ENCODE measurements at regions not wholly inside any gene's neighbourhood (a gene's known extent, or its start where the extent isn't known, plus 50 kb on each side); places are given as distances from the start of the nearest gene placed in this dataset.
A peak's percentile ranks its signal among the peaks of the same experiment; 100 is the strongest.

- Histone ChIP-seq H2AFZ (no peak overlapping the region), H3K36me3 (ENCODE audit: control insufficient read depth, insufficient read depth, low read length) (no peaks in the 10 kb centered on the region), H3K27ac (no peak overlapping the region), H3K9ac (no peak overlapping the region), H3K4me2 (ENCODE audit: low read length) (no peak overlapping the region), H3K9me3 (ENCODE audit: control insufficient read depth, low read length) (no peaks in the 10 kb centered on the region), H3K27me3 (ENCODE audit: control insufficient read depth, insufficient read depth, low read length) (no peaks in the 10 kb centered on the region), H3K79me2 (no peaks in the 10 kb centered on the region), H3K4me3 (ENCODE audit: low read depth, low read length) (no peak overlapping the region), H3K4me1 (no peaks in the 10 kb centered on the region)
- TF ChIP-seq, protein P1, sequence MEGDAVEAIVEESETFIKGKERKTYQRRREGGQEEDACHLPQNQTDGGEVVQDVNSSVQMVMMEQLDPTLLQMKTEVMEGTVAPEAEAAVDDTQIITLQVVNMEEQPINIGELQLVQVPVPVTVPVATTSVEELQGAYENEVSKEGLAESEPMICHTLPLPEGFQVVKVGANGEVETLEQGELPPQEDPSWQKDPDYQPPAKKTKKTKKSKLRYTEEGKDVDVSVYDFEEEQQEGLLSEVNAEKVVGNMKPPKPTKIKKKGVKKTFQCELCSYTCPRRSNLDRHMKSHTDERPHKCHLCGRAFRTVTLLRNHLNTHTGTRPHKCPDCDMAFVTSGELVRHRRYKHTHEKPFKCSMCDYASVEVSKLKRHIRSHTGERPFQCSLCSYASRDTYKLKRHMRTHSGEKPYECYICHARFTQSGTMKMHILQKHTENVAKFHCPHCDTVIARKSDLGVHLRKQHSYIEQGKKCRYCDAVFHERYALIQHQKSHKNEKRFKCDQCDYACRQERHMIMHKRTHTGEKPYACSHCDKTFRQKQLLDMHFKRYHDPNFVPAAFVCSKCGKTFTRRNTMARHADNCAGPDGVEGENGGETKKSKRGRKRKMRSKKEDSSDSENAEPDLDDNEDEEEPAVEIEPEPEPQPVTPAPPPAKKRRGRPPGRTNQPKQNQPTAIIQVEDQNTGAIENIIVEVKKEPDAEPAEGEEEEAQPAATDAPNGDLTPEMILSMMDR (IDR thresholded peaks at IDR 0.05) = no peak
These were observed 97.3 kb upstream of the ARHGEF3 start for GRCh38 chr3:56899078-56899477.

- no peaks in the 10 kb centered on the region for H3K27me3 ChIP-seq (ENCODE audit: control insufficient read depth, insufficient read depth, low read length)
- H3K79me2 ChIP-seq = peaks cover 2% of the 10 kb centered on the region
- H3K4me3 ChIP-seq (ENCODE audit: low read depth, low read length) = no peak overlapping the region
- H3K9me3 ChIP-seq (ENCODE audit: control insufficient read depth, low read length) = no peaks in the 10 kb centered on the region
- H3K4me2 ChIP-seq (ENCODE audit: low read length) = no peak overlapping the region
- H3K27ac ChIP-seq = no peak overlapping the region
- TF ChIP-seq, protein P1 (IDR thresholded peaks at IDR 0.05) = no peak
- no peak overlapping the region for H2AFZ ChIP-seq
- no peaks in the 10 kb centered on the region for H3K4me1 ChIP-seq
- no peaks in the 10 kb centered on the region for H3K36me3 ChIP-seq (ENCODE audit: control insufficient read depth, insufficient read depth, low read length)
- H3K9ac ChIP-seq = no peak overlapping the region
These were observed 94.6 kb upstream of the ARHGEF3 start for GRCh38 chr3:56896357-56896756.

- TF ChIP-seq, protein P1 (IDR thresholded peaks at IDR 0.05) = no peak
- peaks cover 2% of the 10 kb centered on the region for H3K79me2 ChIP-seq
- H3K4me3 ChIP-seq (ENCODE audit: low read depth, low read length) = no peak overlapping the region
- no peak overlapping the region for H3K27ac ChIP-seq
- no peak overlapping the region for H2AFZ ChIP-seq
- peaks cover 6% of the 10 kb centered on the region for H3K4me1 ChIP-seq
- no peaks in the 10 kb centered on the region for H3K36me3 ChIP-seq (ENCODE audit: control insufficient read depth, insufficient read depth, low read length)
- H3K4me2 ChIP-seq (ENCODE audit: low read length) = no peak overlapping the region
- H3K27me3 ChIP-seq (ENCODE audit: control insufficient read depth, insufficient read depth, low read length) = no peaks in the 10 kb centered on the region
- no peak overlapping the region for H3K9ac ChIP-seq
- H3K9me3 ChIP-seq (ENCODE audit: control insufficient read depth, low read length) = no peaks in the 10 kb centered on the region
These were observed 93.2 kb upstream of the ARHGEF3 start for GRCh38 chr3:56894881-56895431.

DNA sequence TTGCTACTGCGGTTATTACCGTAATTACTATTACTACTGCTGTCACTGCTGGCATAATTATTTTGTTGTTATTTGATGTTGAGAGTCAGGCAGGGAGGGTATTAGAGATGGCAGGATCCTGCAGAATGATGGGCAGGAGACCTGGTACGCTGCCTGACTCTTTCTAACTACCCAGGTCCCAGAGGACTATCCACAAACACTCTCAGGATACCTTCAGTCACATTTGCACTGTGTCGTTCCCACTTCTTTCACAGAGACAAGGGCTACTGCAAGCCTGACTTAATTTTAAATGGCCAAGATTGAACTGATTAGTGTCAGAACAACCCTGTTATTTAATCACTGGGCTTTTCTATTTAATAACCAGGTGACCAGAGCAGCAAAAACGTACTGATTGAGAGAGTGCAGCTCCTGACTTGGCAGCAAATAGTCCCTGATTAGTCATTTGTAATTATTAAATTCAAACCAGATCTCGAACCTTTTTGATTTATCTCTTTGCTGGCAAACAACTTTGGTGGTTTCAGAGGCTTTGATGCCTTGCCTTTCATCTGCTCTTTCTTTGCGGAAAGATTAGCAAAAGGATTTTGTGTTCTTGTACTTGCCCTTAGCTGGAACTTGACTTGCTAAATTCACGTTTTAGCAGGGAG is 88.8 kb upstream of the ARHGEF3 start:
- no peaks in the 10 kb centered on the region for H3K9me3 ChIP-seq (ENCODE audit: control insufficient read depth, low read length)
- peak overlapping the region; percentile 22 for H3K27ac ChIP-seq
- H3K79me2 ChIP-seq = peaks cover 2% of the 10 kb centered on the region
- no peaks in the 10 kb centered on the region for H3K36me3 ChIP-seq (ENCODE audit: control insufficient read depth, insufficient read depth, low read length)
- no peak overlapping the region for H3K9ac ChIP-seq
- peak overlapping the region; percentile 54 for H3K4me2 ChIP-seq (ENCODE audit: low read length)
- TF ChIP-seq, protein P1 (IDR thresholded peaks at IDR 0.05) = no peak
- H3K4me1 ChIP-seq = peaks cover 38% of the 10 kb centered on the region
- H3K4me3 ChIP-seq (ENCODE audit: low read depth, low read length) = no peak overlapping the region
- H2AFZ ChIP-seq = no peak overlapping the region
- H3K27me3 ChIP-seq (ENCODE audit: control insufficient read depth, insufficient read depth, low read length) = no peaks in the 10 kb centered on the region

GRCh38 chr3:56889131-56889530 is 87.4 kb upstream of the ARHGEF3 start:
- H3K9me3 ChIP-seq (ENCODE audit: control insufficient read depth, low read length) = no peaks in the 10 kb centered on the region
- no peaks in the 10 kb centered on the region for H3K27me3 ChIP-seq (ENCODE audit: control insufficient read depth, insufficient read depth, low read length)
- no peak overlapping the region for H3K9ac ChIP-seq
- H3K4me2 ChIP-seq (ENCODE audit: low read length) = peak overlapping the region; percentile 58
- no peaks in the 10 kb centered on the region for H3K36me3 ChIP-seq (ENCODE audit: control insufficient read depth, insufficient read depth, low read length)
- peaks cover 2% of the 10 kb centered on the region for H3K79me2 ChIP-seq
- H3K4me3 ChIP-seq (ENCODE audit: low read depth, low read length) = peak overlapping the region; percentile 40
- peak overlapping the region; percentile 73 for H2AFZ ChIP-seq
- H3K4me1 ChIP-seq = peaks cover 39% of the 10 kb centered on the region
- H3K27ac ChIP-seq = peak overlapping the region; percentile 84
- TF ChIP-seq, protein P1 (IDR thresholded peaks at IDR 0.05) = no peak

All from parathyroid adenoma (tissue), 2 donors.